ENCODE measurements at regions not wholly inside any gene's neighbourhood (a gene's known extent, or its start where the extent isn't known, plus 50 kb on each side); places are given as distances from the start of the nearest gene placed in this dataset.

- TF ChIP-seq CTCF (IDR thresholded peaks at IDR 0.05): no peak
Measured at GRCh38 chr3:194738254-194739093, 52.8 kb downstream of the FAM43A start.

GRCh38 chr3:194739498-194740284 lies 54.0 kb downstream of the FAM43A start:
- TF ChIP-seq CTCF (IDR thresholded peaks at IDR 0.05): no peak

- no peak for TF ChIP-seq CTCF (IDR thresholded peaks at IDR 0.05)
Measured at GRCh38 chr3:194740859-194741491, 55.3 kb downstream of the FAM43A start.

GRCh38 chr3:194741916-194742315 lies 56.2 kb downstream of the FAM43A start:
- no peak for TF ChIP-seq CTCF (IDR thresholded peaks at IDR 0.05)

GRCh38 chr3:194744826-194745225 lies 59.1 kb downstream of the FAM43A start:
- TF ChIP-seq CTCF (IDR thresholded peaks at IDR 0.05): no peak

- no peak for TF ChIP-seq CTCF (IDR thresholded peaks at IDR 0.05)
Measured at GRCh38 chr3:194745422-194746184, 59.9 kb downstream of the FAM43A start.

GRCh38 chr3:194748225-194748624 lies 62.5 kb downstream of the FAM43A start:
- no peak for TF ChIP-seq CTCF (IDR thresholded peaks at IDR 0.05)
